HG02763 (cell line): ENCODE measurements at regions not wholly inside any gene's neighbourhood (a gene's known extent, or its start where the extent isn't known, plus 50 kb on each side); places are given as distances from the start of the nearest gene placed in this dataset.

ENCODE experiments used
- ATAC-seq: cut with Tn5 transposase; IDR thresholded peaks from one replicate; pipeline ENCODE4 v1.9.1; 2021; ENCODE audit warnings: mild to moderate bottlenecking, moderate library complexity; ENCODE audit not compliant: unreplicated experiment

DNA sequence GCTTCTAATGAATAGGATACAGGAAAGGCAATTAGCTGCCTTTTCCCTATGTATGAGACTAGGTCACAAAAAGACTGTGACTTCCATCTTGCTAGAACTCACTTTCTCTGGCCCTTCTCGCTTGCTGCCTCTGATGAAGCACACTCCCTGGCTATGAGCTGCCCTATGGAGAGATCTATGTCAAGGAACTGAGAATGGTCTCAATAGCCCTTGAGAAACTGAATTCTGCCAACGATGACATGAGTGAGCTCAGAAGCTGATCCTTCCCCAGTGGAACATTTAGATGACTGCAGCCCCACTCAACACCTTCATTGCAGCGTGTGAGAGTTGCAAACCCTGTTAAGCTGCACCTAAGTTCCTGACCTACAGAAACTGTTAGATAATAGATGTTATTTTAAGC is 309.8 kb downstream of the COG6 start:
- no peak for ATAC-seq

DNA sequence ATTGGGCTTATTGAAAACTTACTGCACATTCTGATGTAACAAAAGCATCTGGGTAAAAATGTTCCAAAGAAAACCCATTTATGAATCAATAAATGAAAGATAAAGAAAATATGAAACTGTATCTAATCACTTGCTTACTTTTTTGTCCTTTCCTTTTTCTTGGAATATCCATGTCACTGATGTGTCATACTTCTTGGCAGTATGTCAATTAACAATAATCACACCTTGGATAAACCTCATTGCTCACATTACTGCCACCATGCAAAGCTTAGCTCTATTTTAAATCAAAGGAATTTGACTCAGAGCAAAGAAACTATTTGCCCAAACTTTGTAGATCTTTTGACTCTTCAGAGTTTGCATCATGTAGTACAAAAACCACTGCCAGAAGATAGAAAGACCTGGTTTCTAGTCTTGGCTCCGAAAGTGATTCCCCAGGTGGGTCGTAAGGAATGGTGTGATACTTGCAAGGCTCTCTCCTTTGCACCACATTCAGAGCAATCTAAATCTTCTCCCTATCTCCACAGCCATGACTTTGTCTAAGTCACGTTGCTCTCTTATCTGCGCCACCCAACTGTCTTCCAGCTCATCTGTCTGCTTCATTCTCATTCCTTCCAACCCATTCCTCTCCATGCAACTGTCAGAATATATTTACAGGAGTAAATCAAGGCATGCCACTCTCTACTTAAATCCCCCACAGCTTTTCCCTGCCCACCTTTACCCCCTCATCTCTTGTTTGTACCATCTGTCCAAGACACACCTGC is 311.9 kb downstream of the COG6 start:
- no peak for ATAC-seq

DNA sequence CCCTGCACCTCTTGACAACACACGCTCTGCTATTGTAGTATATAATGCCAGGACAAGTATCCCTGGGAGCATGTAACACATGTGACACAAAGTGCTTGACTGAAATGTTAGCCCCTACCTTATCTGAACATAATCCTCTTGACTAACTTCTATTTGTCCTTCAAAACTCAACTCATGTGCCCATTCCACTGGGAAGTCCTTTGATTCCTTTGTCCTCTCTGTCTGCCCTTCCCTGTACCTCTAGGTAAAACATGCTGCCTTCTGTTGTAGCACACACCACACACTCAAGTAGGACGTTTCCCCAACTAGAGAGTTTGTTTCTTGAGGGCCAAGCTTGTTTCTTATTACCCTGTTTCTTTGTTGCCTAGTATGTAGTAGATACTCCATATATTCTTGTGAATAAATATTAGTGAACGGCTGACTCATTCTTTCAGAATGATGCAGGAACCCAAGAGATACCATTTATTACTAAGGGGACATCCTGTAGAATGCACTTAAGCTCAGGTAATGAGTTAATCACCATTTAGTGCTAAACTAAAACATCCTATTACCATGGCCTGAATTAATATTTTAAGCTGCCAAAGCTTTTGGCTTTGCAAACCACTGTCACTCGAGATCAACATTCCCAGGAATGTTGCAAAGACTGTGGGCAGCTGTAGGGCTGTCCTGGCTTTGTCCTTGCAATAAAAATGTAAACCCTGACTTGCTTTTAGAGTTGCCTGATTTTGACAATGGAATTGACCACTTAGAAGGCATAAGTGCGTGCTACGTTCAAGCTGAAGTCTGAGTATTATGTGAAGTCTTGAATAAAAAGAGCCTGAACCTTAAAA is 313.4 kb downstream of the COG6 start:
- ATAC-seq, result no peak

- no peak for ATAC-seq
These were observed 314.9 kb downstream of the COG6 start for GRCh38 chr13:39970177-39970846.

DNA sequence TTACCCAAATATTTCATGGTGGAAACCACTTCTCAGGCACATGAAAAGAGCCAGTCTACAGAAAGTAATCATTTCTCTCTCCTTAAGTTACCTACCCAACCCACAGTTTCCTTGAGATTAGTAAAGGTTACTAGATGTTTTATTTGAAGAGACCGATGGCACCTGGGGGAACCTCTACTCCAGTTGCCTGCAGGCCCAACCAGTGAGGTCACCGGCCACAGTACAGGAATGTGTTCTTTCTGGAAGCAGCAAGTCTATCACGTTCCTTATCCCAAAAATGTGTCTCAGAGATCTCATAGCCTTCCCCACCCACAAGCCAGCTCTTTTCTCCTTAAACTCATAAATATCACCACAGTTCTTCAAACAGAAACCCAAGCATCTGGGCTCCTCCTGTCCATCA is 316.1 kb downstream of the COG6 start:
- no peak for ATAC-seq

DNA sequence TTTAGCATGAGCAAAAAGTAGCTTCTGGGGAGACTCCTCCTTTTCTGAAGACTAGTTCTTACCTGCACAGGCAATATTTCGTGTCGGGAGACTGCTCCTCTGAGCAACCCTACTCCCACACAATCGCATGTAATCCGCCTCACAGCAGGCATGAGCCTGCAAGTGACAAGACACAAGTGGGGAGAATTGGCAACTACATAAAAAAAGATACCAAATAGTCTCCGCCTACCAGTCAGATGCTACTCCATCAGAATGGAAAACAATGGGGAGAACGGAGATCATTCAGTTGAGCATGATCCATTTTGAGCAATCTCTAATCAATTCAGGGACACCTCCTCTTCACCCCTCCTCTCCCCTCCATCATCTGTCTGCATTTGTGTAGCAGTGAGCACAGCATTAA is 321.0 kb downstream of the COG6 start:
- no peak for ATAC-seq

- no peak for ATAC-seq
These were observed 325.6 kb downstream of the COG6 start for GRCh38 chr13:39981056-39981455.

- ATAC-seq, result no peak
These were observed 327.3 kb downstream of the COG6 start for GRCh38 chr13:39982745-39983144.

DNA sequence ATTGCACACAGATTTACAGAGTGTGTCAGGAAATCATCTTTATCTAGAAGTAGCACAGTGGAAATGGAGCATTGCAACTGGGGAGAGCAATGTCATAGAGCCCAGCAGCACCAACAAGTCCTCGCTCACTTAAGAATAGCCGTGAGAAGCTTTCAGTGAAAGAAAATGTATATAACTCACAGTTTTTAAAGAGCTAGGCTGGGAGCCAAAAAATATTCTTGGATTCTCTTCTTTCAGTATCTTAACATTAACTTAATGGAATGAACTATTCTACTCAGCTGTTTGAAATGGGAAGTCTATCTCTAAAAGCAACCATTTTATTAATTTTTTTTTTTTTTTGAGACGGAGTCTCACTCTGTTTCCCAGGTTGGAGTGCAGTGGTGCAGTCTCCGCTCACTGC is 329.6 kb downstream of the COG6 start:
- ATAC-seq, result no peak

DNA sequence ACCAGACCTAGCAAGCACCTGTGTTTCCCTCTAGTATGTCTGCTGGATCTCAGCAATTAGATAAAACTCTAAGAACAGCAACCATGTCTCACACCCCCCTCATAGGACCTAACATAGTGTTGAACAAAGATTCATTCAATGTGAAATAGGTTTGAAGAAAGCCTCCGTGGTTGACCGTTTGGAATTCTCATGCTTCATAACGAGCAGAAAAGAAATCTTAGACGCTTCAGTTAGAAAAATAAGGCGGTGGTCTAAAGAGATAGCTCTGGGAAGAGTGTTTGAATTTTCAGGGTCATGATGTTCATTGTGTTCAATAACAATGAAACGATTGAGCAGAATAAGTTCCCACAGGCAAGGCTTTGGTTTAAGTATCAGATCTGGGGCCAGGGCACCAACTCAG is 332.9 kb downstream of the COG6 start:
- ATAC-seq, result no peak

- ATAC-seq, result no peak
These were observed 342.7 kb downstream of the COG6 start for GRCh38 chr13:39998166-39998565.

GRCh38 chr13:40002016-40002415 is 346.6 kb downstream of the COG6 start:
- no peak for ATAC-seq

DNA sequence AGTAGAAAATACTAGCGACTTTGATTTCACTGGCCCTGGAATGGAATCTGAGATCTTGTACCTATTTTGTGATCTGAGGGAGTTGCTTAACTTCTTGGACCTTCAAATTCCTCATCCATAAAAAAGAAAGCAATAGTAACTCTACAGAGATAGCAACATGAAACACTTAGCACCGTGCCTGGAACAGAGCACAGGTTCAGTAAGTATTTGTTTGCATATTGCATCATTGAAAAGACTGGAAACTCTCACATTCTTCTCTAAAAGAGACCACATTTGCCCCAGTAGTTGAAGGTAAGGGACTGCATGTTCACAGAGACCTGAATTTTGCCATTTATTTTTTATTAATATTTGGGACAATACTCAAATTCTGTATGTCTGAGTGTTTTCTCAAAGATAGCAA is 358.1 kb downstream of the COG6 start:
- ATAC-seq, result no peak

DNA sequence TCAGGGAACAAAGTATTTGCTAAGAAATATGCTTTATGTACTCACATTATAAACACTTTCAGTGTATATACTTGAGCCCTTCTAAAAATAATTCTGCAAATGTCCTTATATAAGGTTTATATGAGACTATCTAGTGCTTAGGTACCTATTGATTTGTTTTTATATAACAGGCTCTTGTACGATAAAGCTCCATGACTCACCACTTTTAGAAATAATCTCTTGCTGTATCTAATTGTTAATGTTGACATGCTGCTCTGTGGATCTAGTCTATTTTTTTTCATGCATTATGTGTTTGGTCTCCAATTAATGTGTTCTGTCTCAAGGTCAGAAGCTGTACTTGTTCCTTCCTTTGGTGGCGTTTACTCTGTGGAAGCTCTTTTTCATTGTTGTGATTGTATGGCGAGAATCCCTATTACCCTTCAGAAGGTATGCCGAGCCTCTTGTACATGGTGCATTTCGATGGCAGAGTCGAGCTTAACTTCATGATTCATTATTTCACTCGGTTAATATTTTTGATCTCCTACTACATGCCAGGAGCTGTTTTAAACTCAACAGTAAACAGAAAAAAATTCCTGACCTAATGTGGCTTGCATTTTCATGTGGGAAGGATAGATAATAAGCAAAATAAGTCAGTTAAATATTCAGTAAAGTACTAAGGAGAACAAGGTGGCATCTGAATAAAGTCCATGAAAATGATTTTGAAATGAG is 361.6 kb downstream of the COG6 start:
- ATAC-seq, result no peak

- no peak for ATAC-seq
These were observed 362.3 kb downstream of the COG6 start for GRCh38 chr13:40017662-40018262.

GRCh38 chr13:40023595-40024203 is 368.2 kb downstream of the COG6 start:
- ATAC-seq, result no peak

DNA sequence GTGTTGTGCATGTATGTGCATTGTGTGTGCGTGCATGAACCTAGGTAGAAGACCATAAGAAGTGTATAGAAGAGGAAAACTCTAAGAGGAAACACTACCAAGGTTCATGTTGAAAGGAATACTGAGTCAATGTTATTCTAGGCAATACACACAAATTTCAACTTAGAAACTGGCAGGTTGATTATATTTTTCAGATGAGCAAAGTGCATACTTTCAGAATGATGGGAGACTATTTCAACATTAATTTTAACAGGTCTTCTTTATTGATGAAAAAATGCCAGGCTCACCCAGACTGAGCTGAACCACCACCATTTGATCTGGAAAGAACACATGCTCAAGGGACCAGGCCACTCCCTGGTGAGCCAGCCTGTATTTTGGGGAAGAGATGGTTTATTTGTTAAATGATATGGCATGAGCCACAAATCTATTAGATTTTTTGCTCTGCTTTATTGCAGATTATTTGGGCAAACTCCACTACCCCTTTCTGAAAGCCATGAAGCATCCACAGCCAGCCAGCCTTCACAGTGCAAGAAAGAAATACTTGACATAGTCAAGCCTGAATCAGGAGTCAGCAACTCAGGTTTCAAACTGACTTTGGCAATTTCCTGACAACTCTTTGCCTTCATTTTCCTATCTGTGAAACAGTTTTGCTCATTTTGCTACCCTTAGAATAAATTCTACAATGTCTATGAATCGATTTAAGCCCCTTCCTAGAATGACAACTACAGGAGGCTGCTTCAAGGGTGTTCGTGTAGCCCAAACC is 368.9 kb downstream of the COG6 start:
- no peak for ATAC-seq

GRCh38 chr13:40024967-40025714 is 369.7 kb downstream of the COG6 start:
- ATAC-seq, result no peak

DNA sequence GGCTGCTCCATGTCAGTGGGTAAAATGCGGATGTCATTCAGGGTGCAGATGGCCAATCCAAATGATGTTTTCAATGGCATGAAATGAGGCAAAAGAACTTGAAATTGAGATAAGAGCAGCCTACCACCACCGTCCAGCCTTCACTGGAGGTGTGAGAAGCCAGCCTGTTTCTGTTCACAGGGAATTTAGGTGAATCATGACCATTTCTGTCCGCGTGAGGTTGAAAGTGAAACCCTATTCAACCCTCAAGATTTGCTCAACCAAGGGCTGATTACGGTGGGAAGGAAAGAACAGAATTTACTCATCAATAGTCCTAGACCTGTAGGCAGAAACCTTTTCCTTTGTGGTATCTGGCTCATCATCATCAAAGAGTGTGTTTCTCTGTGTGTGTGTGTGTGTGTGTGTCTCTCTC is 370.7 kb downstream of the COG6 start:
- ATAC-seq, result peak; percentile 96
